A673 (cell line): ENCODE measurements at regions not wholly inside any gene's neighbourhood (a gene's known extent, or its start where the extent isn't known, plus 50 kb on each side); places are given as distances from the start of the nearest gene placed in this dataset.
"Not testable (repeated sequence)": the region's sequence is repeated elsewhere in the genome, so short reads cannot be mapped to it uniquely, and the experiment has no call there.

ENCODE experiments used
- EZH2 ChIP-seq: fragments of 200-600 bp; sonication (generic); IDR thresholded peaks from 2 replicates; pipeline ENCODE4 v1.6.1; 2017; ENCODE audit warnings: borderline replicate concordance, low read depth, mild to moderate bottlenecking, mixed read lengths, antibody characterized with exemption, low read length; ENCODE audit not compliant: poor library complexity, severe bottlenecking
- TF ChIP-seq, protein P1 (sequence below): fragments of 300-800, 200-600 bp; sonication (generic); conservative IDR thresholded peaks from 2 replicates; pipeline ENCODE4 v1.5.1; 2017; ENCODE audit warnings: low read depth, mild to moderate bottlenecking, antibody characterized with exemption, low read length, moderate library complexity, mixed read lengths

DNA sequence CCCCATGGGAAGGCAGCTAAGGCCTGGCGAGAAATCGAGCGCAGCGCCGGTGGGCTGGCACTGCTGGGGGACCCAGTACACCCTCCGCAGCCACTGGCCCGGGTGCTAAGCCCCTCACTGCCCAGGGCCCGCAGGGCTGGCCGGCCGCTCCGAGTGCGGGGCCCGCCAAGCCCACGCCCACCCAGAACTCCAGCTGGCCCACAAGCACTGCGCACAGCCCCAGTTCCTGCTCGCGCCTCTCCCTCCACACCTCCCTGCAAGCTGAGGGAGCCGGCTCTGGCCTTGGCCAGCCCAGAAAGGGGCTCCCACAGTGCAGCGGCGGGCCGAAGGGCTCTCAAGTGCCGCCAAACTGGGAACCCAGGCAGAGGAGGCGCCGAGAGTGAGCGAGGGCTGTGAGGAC, 253.0 kb upstream of the PDE3A start:
- TF ChIP-seq, protein P1, sequence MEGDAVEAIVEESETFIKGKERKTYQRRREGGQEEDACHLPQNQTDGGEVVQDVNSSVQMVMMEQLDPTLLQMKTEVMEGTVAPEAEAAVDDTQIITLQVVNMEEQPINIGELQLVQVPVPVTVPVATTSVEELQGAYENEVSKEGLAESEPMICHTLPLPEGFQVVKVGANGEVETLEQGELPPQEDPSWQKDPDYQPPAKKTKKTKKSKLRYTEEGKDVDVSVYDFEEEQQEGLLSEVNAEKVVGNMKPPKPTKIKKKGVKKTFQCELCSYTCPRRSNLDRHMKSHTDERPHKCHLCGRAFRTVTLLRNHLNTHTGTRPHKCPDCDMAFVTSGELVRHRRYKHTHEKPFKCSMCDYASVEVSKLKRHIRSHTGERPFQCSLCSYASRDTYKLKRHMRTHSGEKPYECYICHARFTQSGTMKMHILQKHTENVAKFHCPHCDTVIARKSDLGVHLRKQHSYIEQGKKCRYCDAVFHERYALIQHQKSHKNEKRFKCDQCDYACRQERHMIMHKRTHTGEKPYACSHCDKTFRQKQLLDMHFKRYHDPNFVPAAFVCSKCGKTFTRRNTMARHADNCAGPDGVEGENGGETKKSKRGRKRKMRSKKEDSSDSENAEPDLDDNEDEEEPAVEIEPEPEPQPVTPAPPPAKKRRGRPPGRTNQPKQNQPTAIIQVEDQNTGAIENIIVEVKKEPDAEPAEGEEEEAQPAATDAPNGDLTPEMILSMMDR = not testable (repeated sequence)
- not testable (repeated sequence) for TF ChIP-seq EZH2
